ENCODE measurements at regions not wholly inside any gene's neighbourhood (a gene's known extent, or its start where the extent isn't known, plus 50 kb on each side); places are given as distances from the start of the nearest gene placed in this dataset.

GRCh38 chr13:50309882-50310594, 294.8 kb downstream of the KCNRG start:
- intact Hi-C loops (cut with DNase I) = no loop called here
- no peak overlapping the region for H3K27ac ChIP-seq
- no peak for ATAC-seq

GRCh38 chr13:50310734-50311133, 295.5 kb downstream of the KCNRG start:
- 91 to 94% methylated on average over 6 of the region's 6 CpGs for WGBS, 2 donors
- TF ChIP-seq CTCF (IDR thresholded peaks at IDR 0.05) = no peak
- no peaks in the 10 kb centered on the region for H3K36me3 ChIP-seq
- H3K9me3 ChIP-seq = no peaks in the 10 kb centered on the region
- no peak overlapping the region for H3K4me3 ChIP-seq
- DNase-seq = no peak
- no peak for ATAC-seq
- intact Hi-C loops (cut with DNase I) = no loop called here
- no peaks in the 10 kb centered on the region for H3K27me3 ChIP-seq
- peaks cover 0 to 11% (median 0%) of the 10 kb centered on the region in 9 donors for H3K4me1 ChIP-seq
- H3K27ac ChIP-seq = no peak overlapping the region

More at GRCh38 chr13:50309882-50310594, 294.8 kb downstream of the KCNRG start:
- Histone ChIP-seq H3K4me1 (peaks cover 0 to 11% (median 0%) of the 10 kb centered on the region in 9 donors), H3K27me3 (no peaks in the 10 kb centered on the region), H3K36me3 (no peaks in the 10 kb centered on the region), H3K9me3 (peaks cover 0 to 3% (median 0%) of the 10 kb centered on the region in 11 donors), H3K4me3 (no peak overlapping the region)
- 59 to 62% methylated on average over 7 of the region's 7 CpGs for WGBS, 2 donors
- DNase-seq = no peak
- no peak for TF ChIP-seq CTCF (IDR thresholded peaks at IDR 0.05)

GRCh38 chr13:50318887-50319286, 303.6 kb downstream of the KCNRG start:
- 98 to 99% methylated on average over 4 of the region's 4 CpGs for WGBS, 2 donors
- DNase-seq (no peak), ATAC-seq (no peak)
- TF ChIP-seq CTCF (IDR thresholded peaks at IDR 0.05) = no peak
- peaks cover 0 to 20% (median 0%) of the 10 kb centered on the region in 9 donors for H3K4me1 ChIP-seq
- H3K27ac ChIP-seq = no peak overlapping the region
- H3K27me3 ChIP-seq = no peaks in the 10 kb centered on the region
- intact Hi-C loops (cut with DNase I) = no loop called here
- H3K9me3 ChIP-seq = peaks cover 0 to 6% (median 0%) of the 10 kb centered on the region in 11 donors
- H3K36me3 ChIP-seq = no peaks in the 10 kb centered on the region
- no peak overlapping the region for H3K4me3 ChIP-seq

GRCh38 chr13:50319635-50320255, 304.5 kb downstream of the KCNRG start:
- no peaks in the 10 kb centered on the region for H3K36me3 ChIP-seq
- 51 to 57% methylated on average over 2 of the region's 2 CpGs for WGBS, 2 donors
- DNase-seq (peak in 1 of 2 donors; percentile 36), ATAC-seq (peak in 5 of 8 donors; percentile 38 to 83 (median 67))
- H3K4me3 ChIP-seq = no peak overlapping the region
- peaks cover 0 to 6% (median 0%) of the 10 kb centered on the region in 11 donors for H3K9me3 ChIP-seq
- intact Hi-C loops (cut with DNase I) = no loop called here
- TF ChIP-seq CTCF (IDR thresholded peaks at IDR 0.05) = no peak
- H3K27ac ChIP-seq = no peak overlapping the region
- H3K27me3 ChIP-seq = no peaks in the 10 kb centered on the region
- peaks cover 0 to 20% (median 0%) of the 10 kb centered on the region in 9 donors for H3K4me1 ChIP-seq
